C4-2B (cell line): ENCODE measurements at regions not wholly inside any gene's neighbourhood (a gene's known extent, or its start where the extent isn't known, plus 50 kb on each side); places are given as distances from the start of the nearest gene placed in this dataset.

Experiments
- H3K27ac ChIP-seq: fragments of 450-650 bp; 2 replicates; pipeline ENCODE4 v1.5.1; 2017
- ZFX ChIP-seq: fragments of 450-650 bp; IDR thresholded peaks from 2 replicates; pipeline ENCODE4 v1.6.1; 2017
- TF ChIP-seq, protein P1 (sequence below): fragments of 450-650 bp; conservative IDR thresholded peaks from 2 replicates; pipeline ENCODE4 v1.5.1; 2017; ENCODE audit warnings: mild to moderate bottlenecking

- TF ChIP-seq, protein P1, sequence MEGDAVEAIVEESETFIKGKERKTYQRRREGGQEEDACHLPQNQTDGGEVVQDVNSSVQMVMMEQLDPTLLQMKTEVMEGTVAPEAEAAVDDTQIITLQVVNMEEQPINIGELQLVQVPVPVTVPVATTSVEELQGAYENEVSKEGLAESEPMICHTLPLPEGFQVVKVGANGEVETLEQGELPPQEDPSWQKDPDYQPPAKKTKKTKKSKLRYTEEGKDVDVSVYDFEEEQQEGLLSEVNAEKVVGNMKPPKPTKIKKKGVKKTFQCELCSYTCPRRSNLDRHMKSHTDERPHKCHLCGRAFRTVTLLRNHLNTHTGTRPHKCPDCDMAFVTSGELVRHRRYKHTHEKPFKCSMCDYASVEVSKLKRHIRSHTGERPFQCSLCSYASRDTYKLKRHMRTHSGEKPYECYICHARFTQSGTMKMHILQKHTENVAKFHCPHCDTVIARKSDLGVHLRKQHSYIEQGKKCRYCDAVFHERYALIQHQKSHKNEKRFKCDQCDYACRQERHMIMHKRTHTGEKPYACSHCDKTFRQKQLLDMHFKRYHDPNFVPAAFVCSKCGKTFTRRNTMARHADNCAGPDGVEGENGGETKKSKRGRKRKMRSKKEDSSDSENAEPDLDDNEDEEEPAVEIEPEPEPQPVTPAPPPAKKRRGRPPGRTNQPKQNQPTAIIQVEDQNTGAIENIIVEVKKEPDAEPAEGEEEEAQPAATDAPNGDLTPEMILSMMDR = no peak
- no peak for TF ChIP-seq ZFX
- H3K27ac ChIP-seq = no peak overlapping the region
These were observed 135.3 kb upstream of the MIR17HG start for GRCh38 chr13:91212231-91212630.

GRCh38 chr13:91214031-91214430, 133.5 kb upstream of the MIR17HG start:
- TF ChIP-seq ZFX = no peak
- TF ChIP-seq, protein P1 = no peak
- H3K27ac ChIP-seq = no peak overlapping the region

GRCh38 chr13:91216928-91217700, 130.4 kb upstream of the MIR17HG start:
- no peak for TF ChIP-seq ZFX
- TF ChIP-seq, protein P1 = no peak

GRCh38 chr13:91219201-91219600, 128.3 kb upstream of the MIR17HG start:
- no peak overlapping the region for H3K27ac ChIP-seq
- no peak for TF ChIP-seq ZFX
- TF ChIP-seq, protein P1 = no peak

More at GRCh38 chr13:91216928-91217700, 130.4 kb upstream of the MIR17HG start:
- no peak overlapping the region for H3K27ac ChIP-seq

GRCh38 chr13:91220872-91221271, 126.6 kb upstream of the MIR17HG start:
- H3K27ac ChIP-seq = no peak overlapping the region
- TF ChIP-seq ZFX = no peak
- TF ChIP-seq, protein P1 = no peak

- TF ChIP-seq, protein P1 = no peak
- no peak overlapping the region for H3K27ac ChIP-seq
These were observed 119.4 kb upstream of the MIR17HG start for GRCh38 chr13:91228108-91228507.

- no peak overlapping the region for H3K27ac ChIP-seq
- no peak for TF ChIP-seq ZFX
- TF ChIP-seq, protein P1 = no peak
These were observed 118.5 kb upstream of the MIR17HG start for GRCh38 chr13:91228940-91229339.
